GM13976 (cell line): ENCODE measurements at regions not wholly inside any gene's neighbourhood (a gene's known extent, or its start where the extent isn't known, plus 50 kb on each side); places are given as distances from the start of the nearest gene placed in this dataset.
"Not testable (repeated sequence)": the region's sequence is repeated elsewhere in the genome, so short reads cannot be mapped to it uniquely, and the experiment has no call there.

ENCODE experiments used
- DNase-seq: peaks from one replicate; pipeline ENCODE4 v3.0.0; 2012; ENCODE audit warnings: low spot score
- in situ Hi-C: fragments of 300-500 bp; cut with MboI; formaldehyde crosslinking; loops from one replicate; pipeline ENCODE4 v1.12.0; 2022; ENCODE audit warnings: low sequenced_read_pairs, mixed read lengths, inconsistent platforms; ENCODE audit not compliant: unreplicated experiment
- TF ChIP-seq, protein P1 (sequence below): IDR thresholded peaks from 2 replicates; pipeline ENCODE4 v1.5.1; 2012; ENCODE audit warnings: borderline replicate concordance, mild to moderate bottlenecking; ENCODE audit not compliant: insufficient read depth; ENCODE audit errors: extremely low read depth, missing control alignments, control extremely low read depth

DNA sequence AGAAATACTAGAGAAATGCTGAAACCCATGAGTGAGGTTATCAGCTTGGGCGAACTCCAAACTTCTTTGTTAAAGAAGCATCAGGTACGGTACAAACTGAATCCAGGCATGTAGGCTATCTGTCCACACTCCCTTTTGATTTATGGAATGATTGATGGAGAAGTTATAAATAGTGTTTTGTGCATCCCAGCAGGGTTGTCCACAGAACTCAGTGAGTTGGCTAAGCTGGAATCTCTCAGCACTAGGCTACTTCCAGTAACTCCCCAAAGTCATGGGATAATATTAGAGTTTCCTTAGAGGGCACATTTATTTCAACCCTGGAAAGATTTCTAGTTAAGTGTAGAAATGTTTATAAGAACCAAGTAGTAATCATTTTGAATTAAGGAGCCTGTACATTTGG is 186.2 kb upstream of the CRBN start:
- no peak for DNase-seq
- in situ Hi-C loops: no loop called here
- TF ChIP-seq, protein P1, sequence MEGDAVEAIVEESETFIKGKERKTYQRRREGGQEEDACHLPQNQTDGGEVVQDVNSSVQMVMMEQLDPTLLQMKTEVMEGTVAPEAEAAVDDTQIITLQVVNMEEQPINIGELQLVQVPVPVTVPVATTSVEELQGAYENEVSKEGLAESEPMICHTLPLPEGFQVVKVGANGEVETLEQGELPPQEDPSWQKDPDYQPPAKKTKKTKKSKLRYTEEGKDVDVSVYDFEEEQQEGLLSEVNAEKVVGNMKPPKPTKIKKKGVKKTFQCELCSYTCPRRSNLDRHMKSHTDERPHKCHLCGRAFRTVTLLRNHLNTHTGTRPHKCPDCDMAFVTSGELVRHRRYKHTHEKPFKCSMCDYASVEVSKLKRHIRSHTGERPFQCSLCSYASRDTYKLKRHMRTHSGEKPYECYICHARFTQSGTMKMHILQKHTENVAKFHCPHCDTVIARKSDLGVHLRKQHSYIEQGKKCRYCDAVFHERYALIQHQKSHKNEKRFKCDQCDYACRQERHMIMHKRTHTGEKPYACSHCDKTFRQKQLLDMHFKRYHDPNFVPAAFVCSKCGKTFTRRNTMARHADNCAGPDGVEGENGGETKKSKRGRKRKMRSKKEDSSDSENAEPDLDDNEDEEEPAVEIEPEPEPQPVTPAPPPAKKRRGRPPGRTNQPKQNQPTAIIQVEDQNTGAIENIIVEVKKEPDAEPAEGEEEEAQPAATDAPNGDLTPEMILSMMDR: no peak

DNA sequence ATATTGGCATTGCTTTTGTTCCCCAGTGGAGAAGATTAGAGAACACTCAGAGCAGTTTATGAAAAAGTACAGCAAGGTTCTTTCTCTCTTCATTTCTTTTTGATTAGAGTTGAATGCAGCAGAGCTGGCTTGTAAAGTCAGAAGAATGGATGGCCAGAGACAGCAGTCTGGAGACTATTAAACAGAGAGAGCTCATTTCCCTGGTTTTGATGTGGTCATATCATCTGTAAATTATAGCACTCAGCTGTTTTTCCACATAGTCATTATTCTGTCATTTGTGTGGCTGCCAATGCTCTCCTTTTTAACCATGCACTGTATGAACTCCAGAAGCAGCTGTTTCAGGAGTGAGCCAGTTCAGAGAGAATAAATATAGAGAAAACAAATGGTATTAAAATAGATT is 177.4 kb upstream of the CRBN start:
- no peak for DNase-seq
- in situ Hi-C loops: no loop called here
- TF ChIP-seq, protein P1: no peak

DNA sequence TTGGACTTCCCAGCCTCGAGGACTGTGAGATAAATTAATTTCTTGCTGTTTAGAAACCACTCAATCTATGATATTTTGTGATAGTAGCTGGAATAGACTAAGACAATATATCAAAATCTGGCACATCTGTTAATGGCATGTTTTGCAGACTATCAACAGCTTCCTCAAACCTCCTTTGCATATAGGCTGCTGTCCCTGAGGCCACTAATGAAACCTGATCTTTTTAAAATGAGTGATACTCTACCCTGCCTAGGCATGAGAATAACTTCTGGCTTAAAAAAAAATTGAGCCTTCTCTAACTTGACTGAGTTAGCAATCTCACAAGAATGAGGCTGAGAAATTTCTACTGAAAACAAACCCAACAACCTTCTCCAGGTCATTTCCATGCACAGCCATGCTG is 176.0 kb upstream of the CRBN start:
- TF ChIP-seq, protein P1: no peak
- in situ Hi-C loops: no loop called here
- DNase-seq: no peak

DNA sequence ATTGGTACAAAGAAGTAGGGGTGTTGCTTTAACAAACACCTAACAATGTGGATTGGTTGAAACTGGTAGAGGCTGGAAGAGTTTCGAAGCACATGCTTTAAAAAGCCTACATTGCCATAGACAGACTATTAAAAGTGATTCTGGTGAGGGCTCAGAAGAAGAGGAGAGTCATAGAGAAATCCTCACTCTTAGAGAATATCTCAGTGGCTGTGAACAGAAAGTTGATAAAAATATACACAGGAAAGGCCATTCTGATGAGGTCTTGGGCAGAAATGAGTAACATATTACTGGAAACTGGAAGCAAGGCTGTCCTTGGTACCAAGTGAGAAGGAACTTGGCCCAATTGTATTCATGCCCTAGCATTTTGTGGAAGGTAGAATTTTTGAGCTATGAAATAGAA is 173.7 kb upstream of the CRBN start:
- TF ChIP-seq, protein P1: no peak
- in situ Hi-C loops: no loop called here
- DNase-seq: no peak

DNA sequence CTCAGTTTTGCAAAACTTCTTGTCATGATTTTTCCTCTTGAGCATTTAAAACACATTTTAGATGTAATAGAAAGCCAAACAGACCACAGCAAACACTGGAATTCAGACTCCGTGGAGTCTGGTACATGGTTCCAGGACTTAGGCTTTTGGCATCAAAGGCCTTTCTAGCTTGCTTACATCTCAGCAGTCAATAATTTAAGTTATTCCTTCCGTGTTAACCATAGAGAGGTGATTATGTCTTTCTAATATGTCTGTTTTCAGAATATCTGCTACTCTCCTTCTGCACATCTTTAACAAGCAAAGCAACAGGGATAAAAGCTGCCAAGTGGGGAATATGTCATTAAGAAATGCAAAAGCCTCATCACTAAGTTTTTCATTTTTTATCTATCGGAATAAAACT is 171.7 kb upstream of the CRBN start:
- no peak for DNase-seq
- TF ChIP-seq, protein P1: no peak
- in situ Hi-C loops: no loop called here

DNA sequence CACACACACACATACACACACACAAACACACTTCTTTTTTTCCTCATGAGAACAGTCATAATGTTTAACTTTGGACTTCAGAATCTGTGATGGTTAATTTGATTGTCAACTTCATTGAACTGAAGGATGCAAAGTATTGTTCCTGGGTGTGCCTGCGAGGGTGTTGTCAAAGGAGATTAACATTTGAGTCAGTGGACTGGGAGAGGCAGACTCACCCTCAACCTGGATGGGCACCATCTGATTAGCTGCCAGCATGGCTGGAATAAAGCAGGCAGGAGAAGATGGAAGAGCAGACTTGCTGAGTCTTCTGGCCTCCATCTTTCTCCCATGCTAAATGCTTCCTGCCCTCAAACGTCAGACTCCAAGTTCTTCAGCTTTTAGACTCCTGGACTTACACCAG is 167.6 kb upstream of the CRBN start:
- DNase-seq, in situ Hi-C loops: not testable (repeated sequence)

DNA sequence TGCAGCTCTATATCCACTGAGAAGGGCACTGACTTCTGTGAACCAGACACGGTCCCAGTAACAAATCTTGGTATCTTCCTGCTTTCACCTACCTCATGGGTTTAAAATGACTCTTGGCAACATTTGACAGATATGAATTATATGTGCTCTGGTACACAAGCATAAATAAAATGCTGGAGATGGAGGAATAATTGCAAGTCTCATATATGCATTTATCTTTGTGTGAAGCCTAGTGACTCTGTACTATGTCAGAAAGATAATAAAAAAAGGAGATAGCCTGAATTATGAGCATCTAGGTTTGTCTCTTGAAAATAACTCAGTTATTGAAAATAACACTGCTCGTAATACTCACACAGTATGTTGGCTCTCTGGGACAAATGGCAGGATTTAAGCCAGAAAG is 167.1 kb upstream of the CRBN start:
- TF ChIP-seq, protein P1: no peak
- in situ Hi-C loops: no loop called here
- DNase-seq: no peak
